K562 (cell line): ENCODE measurements at regions not wholly inside any gene's neighbourhood (a gene's known extent, or its start where the extent isn't known, plus 50 kb on each side); places are given as distances from the start of the nearest gene placed in this dataset.

ENCODE experiments used
- BDP1 ChIP-seq: IDR thresholded peaks from 3 replicates; pipeline ENCODE4 v1.6.1; 2011; ENCODE audit not compliant: insufficient read length, insufficient read depth
- CSDE1 ChIP-seq, 2 experiments: fragments of 450-650 bp; IDR thresholded peaks; 2 replicates each; pipeline ENCODE4 v1.6.1; 2016; ENCODE audit warnings: mild to moderate bottlenecking in 1 of 2
- ELF2 ChIP-seq: fragments of 250-450 bp; sonication (Bioruptor Pico); IDR thresholded peaks from 2 replicates; pipeline ENCODE4 v1.5.0; 2021; ENCODE audit warnings: mild to moderate bottlenecking
- EP400 ChIP-seq: fragments of 450-650 bp; IDR thresholded peaks from 2 replicates; pipeline ENCODE4 v1.6.1; 2017; ENCODE audit warnings: antibody characterized with exemption, mild to moderate bottlenecking, moderate library complexity
- EWSR1 ChIP-seq: fragments of 450-650 bp; IDR thresholded peaks from 2 replicates; pipeline ENCODE4 v1.6.1; 2018; ENCODE audit warnings: borderline replicate concordance, mild to moderate bottlenecking, low read depth, moderate library complexity; ENCODE audit not compliant: partially characterized antibody
- ILF3 ChIP-seq: fragments of 450-650 bp; IDR thresholded peaks from 2 replicates; pipeline ENCODE4 v1.6.1; 2018; ENCODE audit warnings: antibody characterized with exemption, mild to moderate bottlenecking, moderate library complexity, borderline replicate concordance
- JUND ChIP-seq, 2 experiments: IDR thresholded peaks; 2 replicates in 1 of 2; 3 replicates in 1 of 2; pipeline ENCODE4 v1.6.1; 2011; ENCODE audit warnings: borderline replicate concordance in 2 of 2, low read depth in 2 of 2, low read length in 2 of 2, improper control_type of control experiment in 1 of 2, missing biosample characterization in 1 of 2, missing genetic modification characterization in 1 of 2, missing genetic modification reagents in 1 of 2
- MEIS2 ChIP-seq: fragments of 450-650 bp; IDR thresholded peaks from 2 replicates; pipeline ENCODE4 v1.6.1; 2014; ENCODE audit warnings: mild to moderate bottlenecking; ENCODE audit not compliant: partially characterized antibody
- MTA3 ChIP-seq: fragments of 450-650 bp; formaldehyde crosslinking; IDR thresholded peaks from 2 replicates; pipeline ENCODE4 v1.6.1; 2017; ENCODE audit warnings: mild to moderate bottlenecking, borderline replicate concordance
- NFIC ChIP-seq: fragments of 450-650 bp; IDR thresholded peaks from 2 replicates; pipeline ENCODE4 v1.6.1; 2017; ENCODE audit warnings: mild to moderate bottlenecking, inconsistent platforms
- PHF21A ChIP-seq: fragments of 450-650 bp; IDR thresholded peaks from 2 replicates; pipeline ENCODE4 v1.6.1; 2017; ENCODE audit warnings: low read depth, borderline replicate concordance
- RAD21 ChIP-seq, 2 experiments: fragments of 250-450 bp in 1 of 2; fragments of 450-650 bp in 1 of 2; sonication (Bioruptor Pico) in 1 of 2; formaldehyde crosslinking in 1 of 2; IDR thresholded peaks in 1 of 2; conservative IDR thresholded peaks in 1 of 2; 2 replicates each; pipeline versions ENCODE4 v1.4.0 to v1.8.0; 2020 to 2022; ENCODE audit warnings: mild to moderate bottlenecking in 2 of 2, moderate library complexity in 1 of 2
- TAF15 ChIP-seq: fragments of 200-400 bp; formaldehyde crosslinking; IDR thresholded peaks from 2 replicates; pipeline ENCODE4 v1.6.1; 2017; ENCODE audit warnings: mild to moderate bottlenecking, low read depth, low read length, moderate library complexity
- ZNF184 ChIP-seq: sonication (generic); formaldehyde crosslinking; IDR thresholded peaks from 2 replicates; pipeline ENCODE4 v1.5.0; 2020; ENCODE audit warnings: missing genetic modification reagents
- ZNF324 ChIP-seq: fragments of 250-450 bp; sonication (Bioruptor Pico); IDR thresholded peaks from 2 replicates; pipeline ENCODE4 v1.4.0; 2020; ENCODE audit warnings: mild to moderate bottlenecking
- ZNF41 ChIP-seq: fragments of 250-450 bp; sonication (Bioruptor Pico); conservative IDR thresholded peaks from 2 replicates; pipeline ENCODE4 v1.4.0; 2020; ENCODE audit warnings: mild to moderate bottlenecking
- ZNF507 ChIP-seq: conservative IDR thresholded peaks from 2 replicates; pipeline ENCODE4 v1.6.1; 2017; ENCODE audit warnings: missing genetic modification characterization, missing compliant biosample characterization
- ZNF583 ChIP-seq: fragments of 250-450 bp; sonication (Bioruptor Pico); IDR thresholded peaks from 2 replicates; pipeline ENCODE4 v1.4.0; 2020
- TF ChIP-seq, protein P1 (sequence below), 2 experiments: IDR thresholded peaks in 1 of 2; conservative IDR thresholded peaks in 1 of 2; 2 replicates each; pipeline ENCODE4 v1.6.1; 2016; ENCODE audit warnings: low read depth in 2 of 2, mild to moderate bottlenecking in 1 of 2, missing compliant biosample characterization in 1 of 2, missing genetic modification characterization in 1 of 2, moderate library complexity in 1 of 2
- TF ChIP-seq, protein P2 (sequence below): fragments of 250-450 bp; sonication (Bioruptor Pico); IDR thresholded peaks from 2 replicates; pipeline ENCODE4 v1.5.0; 2021
- TF ChIP-seq, protein P3 (sequence below): fragments of 450-650 bp; formaldehyde crosslinking; IDR thresholded peaks from 2 replicates; pipeline ENCODE4 v1.4.0; 2022; ENCODE audit warnings: missing genetic modification characterization
- TF ChIP-seq, protein P4 (sequence below): fragments of 450-650 bp; IDR thresholded peaks from 2 replicates; pipeline ENCODE4 v1.6.1; 2016; ENCODE audit warnings: borderline replicate concordance

DNA sequence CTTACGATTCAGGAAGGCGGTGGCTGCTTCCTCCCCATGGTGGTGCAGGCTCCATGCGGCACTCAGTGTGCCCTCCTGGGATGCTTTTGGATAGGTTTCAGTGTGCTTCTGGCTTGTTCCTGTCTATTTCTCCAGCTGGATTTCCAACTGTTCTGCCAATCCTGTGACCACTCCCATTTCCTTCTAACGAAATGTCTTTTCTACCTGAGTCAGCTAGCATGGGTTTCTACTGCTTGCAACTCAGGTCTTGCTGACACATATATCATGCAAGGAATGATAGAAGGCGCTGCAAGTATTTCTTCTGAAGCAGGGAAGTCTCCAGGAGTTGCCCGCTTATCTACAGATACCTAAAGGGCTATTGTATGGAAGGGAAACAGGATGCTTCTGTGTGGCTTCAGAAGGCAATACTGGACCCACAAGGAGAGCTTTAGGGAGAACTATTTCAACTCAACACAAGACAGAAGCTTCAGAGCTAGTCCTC is 244.4 kb downstream of the OPA1 start (continued):
- TF ChIP-seq, protein P1, sequence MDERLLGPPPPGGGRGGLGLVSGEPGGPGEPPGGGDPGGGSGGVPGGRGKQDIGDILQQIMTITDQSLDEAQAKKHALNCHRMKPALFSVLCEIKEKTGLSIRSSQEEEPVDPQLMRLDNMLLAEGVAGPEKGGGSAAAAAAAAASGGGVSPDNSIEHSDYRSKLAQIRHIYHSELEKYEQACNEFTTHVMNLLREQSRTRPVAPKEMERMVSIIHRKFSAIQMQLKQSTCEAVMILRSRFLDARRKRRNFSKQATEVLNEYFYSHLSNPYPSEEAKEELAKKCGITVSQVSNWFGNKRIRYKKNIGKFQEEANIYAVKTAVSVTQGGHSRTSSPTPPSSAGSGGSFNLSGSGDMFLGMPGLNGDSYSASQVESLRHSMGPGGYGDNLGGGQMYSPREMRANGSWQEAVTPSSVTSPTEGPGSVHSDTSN (CRISPR knock-in tag; IDR thresholded peaks at IDR 0.05; ENCODE audit: low read depth): no peak
- TF ChIP-seq, protein P1 (tag; conservative IDR thresholded peaks at IDR 0.05; ENCODE audit: low read depth): peak; percentile 15; the same call in 1 of the 2 replicates
- TF ChIP-seq JUND (IDR thresholded peaks at IDR 0.05; ENCODE audit: borderline replicate concordance, low read depth, low read length) (no peak; the same call in 1 of the 2 replicates), JUND (tag; IDR thresholded peaks at IDR 0.05; ENCODE audit: borderline replicate concordance, low read depth, low read length) (0 out of 3 replicates have a peak, but pooled peaks have one; percentile 9), MTA3 (no peak), EWSR1 (no peak), MEIS2 (peak; percentile 64), ZNF507 (tag) (no peak), PHF21A (no peak), EP400 (no peak), ELF2 (CRISPR knock-in tag) (no peak), ZNF324 (no peak), ZNF583 (no peak), TAF15 (no peak), CSDE1 (IDR thresholded peaks at IDR 0.05) (no peak), ILF3 (no peak), BDP1 (no peak), ZNF184 (CRISPR knock-in tag) (no peak), NFIC (no peak), ZNF41 (CRISPR knock-in tag) (no peak), RAD21 (CRISPR knock-in tag; conservative IDR thresholded peaks at IDR 0.05 in 1 of 2, IDR thresholded peaks at IDR 0.05 in 1 of 2) (peak in 1 of 2 experiments; percentile 31; a peak in 2 of 4 replicates)
- TF ChIP-seq, protein P2, sequence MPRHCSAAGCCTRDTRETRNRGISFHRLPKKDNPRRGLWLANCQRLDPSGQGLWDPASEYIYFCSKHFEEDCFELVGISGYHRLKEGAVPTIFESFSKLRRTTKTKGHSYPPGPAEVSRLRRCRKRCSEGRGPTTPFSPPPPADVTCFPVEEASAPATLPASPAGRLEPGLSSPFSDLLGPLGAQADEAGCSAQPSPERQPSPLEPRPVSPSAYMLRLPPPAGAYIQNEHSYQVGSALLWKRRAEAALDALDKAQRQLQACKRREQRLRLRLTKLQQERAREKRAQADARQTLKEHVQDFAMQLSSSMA (CRISPR knock-in tag): no peak
- TF ChIP-seq, protein P3, sequence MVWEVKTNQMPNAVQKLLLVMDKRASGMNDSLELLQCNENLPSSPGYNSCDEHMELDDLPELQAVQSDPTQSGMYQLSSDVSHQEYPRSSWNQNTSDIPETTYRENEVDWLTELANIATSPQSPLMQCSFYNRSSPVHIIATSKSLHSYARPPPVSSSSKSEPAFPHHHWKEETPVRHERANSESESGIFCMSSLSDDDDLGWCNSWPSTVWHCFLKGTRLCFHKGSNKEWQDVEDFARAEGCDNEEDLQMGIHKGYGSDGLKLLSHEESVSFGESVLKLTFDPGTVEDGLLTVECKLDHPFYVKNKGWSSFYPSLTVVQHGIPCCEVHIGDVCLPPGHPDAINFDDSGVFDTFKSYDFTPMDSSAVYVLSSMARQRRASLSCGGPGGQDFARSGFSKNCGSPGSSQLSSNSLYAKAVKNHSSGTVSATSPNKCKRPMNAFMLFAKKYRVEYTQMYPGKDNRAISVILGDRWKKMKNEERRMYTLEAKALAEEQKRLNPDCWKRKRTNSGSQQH (CRISPR knock-in tag): no peak
- TF ChIP-seq, protein P4, sequence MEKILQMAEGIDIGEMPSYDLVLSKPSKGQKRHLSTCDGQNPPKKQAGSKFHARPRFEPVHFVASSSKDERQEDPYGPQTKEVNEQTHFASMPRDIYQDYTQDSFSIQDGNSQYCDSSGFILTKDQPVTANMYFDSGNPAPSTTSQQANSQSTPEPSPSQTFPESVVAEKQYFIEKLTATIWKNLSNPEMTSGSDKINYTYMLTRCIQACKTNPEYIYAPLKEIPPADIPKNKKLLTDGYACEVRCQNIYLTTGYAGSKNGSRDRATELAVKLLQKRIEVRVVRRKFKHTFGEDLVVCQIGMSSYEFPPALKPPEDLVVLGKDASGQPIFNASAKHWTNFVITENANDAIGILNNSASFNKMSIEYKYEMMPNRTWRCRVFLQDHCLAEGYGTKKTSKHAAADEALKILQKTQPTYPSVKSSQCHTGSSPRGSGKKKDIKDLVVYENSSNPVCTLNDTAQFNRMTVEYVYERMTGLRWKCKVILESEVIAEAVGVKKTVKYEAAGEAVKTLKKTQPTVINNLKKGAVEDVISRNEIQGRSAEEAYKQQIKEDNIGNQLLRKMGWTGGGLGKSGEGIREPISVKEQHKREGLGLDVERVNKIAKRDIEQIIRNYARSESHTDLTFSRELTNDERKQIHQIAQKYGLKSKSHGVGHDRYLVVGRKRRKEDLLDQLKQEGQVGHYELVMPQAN: peak; percentile 39; the same call in 1 of the 2 replicates
